ENCODE measurements at regions not wholly inside any gene's neighbourhood (a gene's known extent, or its start where the extent isn't known, plus 50 kb on each side); places are given as distances from the start of the nearest gene placed in this dataset.

- no peak overlapping the region for H3K4me3 ChIP-seq (ENCODE audit: low read depth, low read length)
- TF ChIP-seq CTCF (IDR thresholded peaks at IDR 0.05; ENCODE audit: borderline replicate concordance, insufficient read depth, low read depth, low read length): no peak
Observed at GRCh38 chr11:115684699-115685098, 180.5 kb upstream of the CADM1 start.

GRCh38 chr11:115684135-115684534 is 179.9 kb upstream of the CADM1 start:
- H3K4me3 ChIP-seq (ENCODE audit: low read depth, low read length): no peak overlapping the region
- TF ChIP-seq CTCF (IDR thresholded peaks at IDR 0.05; ENCODE audit: borderline replicate concordance, insufficient read depth, low read depth, low read length): no peak

- no peak for TF ChIP-seq CTCF (IDR thresholded peaks at IDR 0.05; ENCODE audit: borderline replicate concordance, insufficient read depth, low read depth, low read length)
- no peak overlapping the region for H3K4me3 ChIP-seq (ENCODE audit: low read depth, low read length)
Observed at GRCh38 chr11:115682888-115683287, 178.7 kb upstream of the CADM1 start.

- H3K4me3 ChIP-seq (ENCODE audit: low read depth, low read length): no peak overlapping the region
- no peak for TF ChIP-seq CTCF (IDR thresholded peaks at IDR 0.05; ENCODE audit: borderline replicate concordance, insufficient read depth, low read depth, low read length)
Observed at GRCh38 chr11:115682101-115682500, 177.9 kb upstream of the CADM1 start.

- H3K4me3 ChIP-seq (ENCODE audit: low read depth, low read length): no peak overlapping the region
- no peak for TF ChIP-seq CTCF (IDR thresholded peaks at IDR 0.05; ENCODE audit: borderline replicate concordance, insufficient read depth, low read depth, low read length)
Observed at GRCh38 chr11:115679945-115680344, 175.7 kb upstream of the CADM1 start.

- TF ChIP-seq CTCF (IDR thresholded peaks at IDR 0.05; ENCODE audit: borderline replicate concordance, insufficient read depth, low read depth, low read length): no peak
Observed at GRCh38 chr11:115678942-115679341, 174.7 kb upstream of the CADM1 start.

GRCh38 chr11:115677190-115677589 is 173.0 kb upstream of the CADM1 start:
- no peak for TF ChIP-seq CTCF (IDR thresholded peaks at IDR 0.05; ENCODE audit: borderline replicate concordance, insufficient read depth, low read depth, low read length)
- H3K4me3 ChIP-seq (ENCODE audit: low read depth, low read length): no peak overlapping the region

More at GRCh38 chr11:115678942-115679341, 174.7 kb upstream of the CADM1 start:
- no peak overlapping the region for H3K4me3 ChIP-seq (ENCODE audit: low read depth, low read length)

Measured in GM12875 (cell line).